ENCODE measurements at regions not wholly inside any gene's neighbourhood (a gene's known extent, or its start where the extent isn't known, plus 50 kb on each side); places are given as distances from the start of the nearest gene placed in this dataset.
"Not testable (repeated sequence)": the region's sequence is repeated elsewhere in the genome, so short reads cannot be mapped to it uniquely, and the experiment has no call there.

GRCh38 chr13:94816256-94816655, 103.9 kb upstream of the SOX21 start:
- no peak for DNase-seq (ENCODE audit: low spot score)

DNA sequence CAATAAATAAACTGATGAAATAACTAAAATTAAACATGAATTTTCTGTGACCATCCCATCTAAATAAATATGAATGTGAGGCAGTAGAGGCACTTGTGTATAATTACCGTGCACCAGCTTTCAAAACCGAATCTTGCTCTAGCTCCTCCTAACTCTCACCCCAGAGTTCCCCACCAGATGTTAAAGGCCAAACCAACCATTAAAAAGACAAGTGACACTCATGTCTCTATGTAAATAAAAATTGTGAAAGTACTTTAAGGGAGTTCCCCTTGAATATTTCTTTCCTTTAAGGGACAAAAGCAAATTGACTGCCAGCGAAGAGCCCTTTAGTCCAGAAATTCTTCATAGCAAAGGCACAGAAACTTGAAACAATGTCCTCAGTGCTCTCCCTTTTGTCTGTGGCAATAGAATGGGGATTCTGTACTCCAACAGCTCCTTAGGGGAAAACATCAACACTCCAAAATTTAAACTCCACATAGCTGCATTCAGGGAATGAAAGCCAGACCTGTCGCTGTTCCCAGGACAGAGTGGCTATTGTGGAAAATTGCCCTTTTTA, 101.7 kb upstream of the SOX21 start:
- no peak for DNase-seq (ENCODE audit: low spot score)

DNA sequence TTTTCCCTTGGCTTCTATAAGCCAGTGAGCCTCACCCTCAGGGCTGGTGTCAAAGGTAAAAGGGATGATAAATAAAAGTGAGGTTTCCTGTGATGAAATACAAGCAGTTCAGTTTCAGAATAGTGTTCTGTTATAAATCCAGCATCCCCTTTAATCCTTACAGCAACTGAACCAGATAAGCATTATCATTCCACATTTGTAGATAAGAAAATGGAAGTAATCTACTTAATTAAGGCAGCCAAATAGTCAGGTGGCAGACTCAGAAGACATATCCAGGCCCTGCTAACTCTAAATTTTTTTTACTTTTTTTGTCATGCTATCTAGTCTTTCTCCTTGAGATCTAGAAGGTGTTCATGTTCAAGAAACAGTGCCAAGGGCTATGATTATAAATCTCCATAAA, 99.4 kb upstream of the SOX21 start:
- no peak for DNase-seq (ENCODE audit: low spot score)

DNA sequence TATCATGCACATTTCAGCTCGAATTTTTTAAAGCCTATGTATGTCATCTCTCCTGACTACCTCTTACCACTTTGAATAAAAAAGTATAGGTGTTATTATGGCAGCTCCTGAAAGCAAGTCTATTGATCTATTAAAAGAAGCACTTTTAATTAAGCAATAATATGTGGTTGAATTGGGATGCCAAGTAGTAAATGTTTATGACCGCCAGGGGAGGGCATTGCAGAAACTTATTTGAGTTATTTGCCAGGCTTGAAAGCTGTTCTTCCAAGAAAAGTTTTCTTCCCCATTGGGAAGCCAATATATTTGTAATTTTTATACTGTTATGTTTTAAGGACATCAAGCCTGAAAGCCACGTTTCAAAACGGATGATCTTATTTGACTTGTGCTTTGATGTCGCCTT, 88.1 kb upstream of the SOX21 start:
- no peak for DNase-seq (ENCODE audit: low spot score)

DNA sequence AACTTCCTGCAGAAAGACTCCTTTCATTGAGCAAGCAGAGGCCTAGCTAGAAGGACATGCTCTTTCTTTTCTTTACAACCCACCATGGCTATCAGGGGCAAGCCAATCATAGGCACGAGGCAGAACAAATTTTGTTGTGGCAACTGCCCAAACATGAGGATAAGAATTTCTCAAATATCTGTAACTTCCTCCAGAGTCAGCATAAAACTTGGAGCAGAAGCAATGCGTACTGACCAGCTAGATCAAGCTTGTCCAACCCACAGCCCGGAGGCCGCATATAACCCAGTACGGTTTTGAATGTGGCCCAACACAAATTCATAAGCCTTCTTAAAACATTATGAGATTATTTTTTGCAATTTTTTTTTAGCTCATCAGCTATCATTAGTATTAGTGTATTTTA, 87.0 kb upstream of the SOX21 start:
- DNase-seq (ENCODE audit: low spot score), result no peak

DNA sequence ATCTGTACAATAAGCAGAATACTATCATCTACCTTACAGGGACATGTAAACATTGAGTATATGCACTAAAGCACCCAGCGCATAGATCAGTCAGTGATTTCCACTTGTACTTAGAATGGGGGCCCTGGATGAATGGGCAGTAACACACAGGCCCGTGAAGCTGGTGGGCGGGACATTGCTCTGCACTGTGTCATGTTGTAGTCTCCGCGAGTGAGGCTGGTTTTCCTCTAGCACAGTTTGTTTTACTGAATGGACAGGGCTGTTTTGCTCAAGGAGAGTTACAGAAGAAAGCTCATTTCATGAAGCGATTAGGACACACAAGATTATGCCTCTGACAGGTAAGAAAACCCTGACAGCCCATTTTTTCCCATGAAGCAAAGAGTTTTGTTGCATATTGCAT, 86.4 kb upstream of the SOX21 start:
- DNase-seq (ENCODE audit: low spot score), result no peak

- no peak for DNase-seq (ENCODE audit: low spot score)
Observed at GRCh38 chr13:94795292-94795691, 82.9 kb upstream of the SOX21 start.

DNA sequence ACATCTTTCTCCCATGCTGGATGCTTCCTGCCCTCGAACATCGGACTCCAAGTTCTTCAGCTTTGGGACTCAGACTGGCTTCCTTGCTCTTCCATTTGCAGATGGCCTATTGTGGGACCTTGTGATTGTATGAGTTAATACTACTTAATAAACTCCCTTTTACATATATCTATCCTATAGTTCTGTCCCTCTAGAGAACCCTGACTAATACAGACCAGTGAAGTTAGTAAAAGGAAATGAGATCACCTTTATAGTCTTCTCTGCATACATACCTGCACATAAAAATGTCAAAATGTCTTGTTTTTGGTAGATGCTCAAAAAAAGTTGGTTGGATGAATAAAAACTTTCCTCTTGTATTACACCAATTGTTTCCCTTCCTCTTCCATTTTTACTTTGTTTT, 73.9 kb upstream of the SOX21 start:
- not testable (repeated sequence) for DNase-seq (ENCODE audit: low spot score)

- no peak for DNase-seq (ENCODE audit: low spot score)
Observed at GRCh38 chr13:94784066-94784465, 71.7 kb upstream of the SOX21 start.

- no peak for DNase-seq (ENCODE audit: low spot score)
Observed at GRCh38 chr13:94783489-94783888, 71.1 kb upstream of the SOX21 start.

DNA sequence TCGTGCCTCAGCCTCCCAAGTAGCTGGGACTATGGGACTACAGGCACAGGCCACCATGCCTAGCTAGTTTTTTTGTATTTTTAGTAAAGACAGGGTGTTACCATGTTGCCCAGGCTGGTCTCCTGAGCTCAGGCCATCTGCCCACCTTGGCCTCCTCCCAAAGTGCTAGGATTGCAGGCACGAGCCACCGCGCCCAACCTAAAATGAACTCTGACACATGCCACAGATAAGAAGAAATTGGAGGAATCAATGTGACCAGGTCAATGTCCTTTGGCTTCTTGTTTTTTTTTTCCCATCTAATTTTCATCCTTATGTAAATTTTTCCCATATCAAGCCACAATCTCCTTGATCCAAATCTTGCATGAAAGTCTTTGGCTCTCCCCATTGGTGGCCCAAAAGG, 68.1 kb upstream of the SOX21 start:
- DNase-seq (ENCODE audit: low spot score), result no peak

DNA sequence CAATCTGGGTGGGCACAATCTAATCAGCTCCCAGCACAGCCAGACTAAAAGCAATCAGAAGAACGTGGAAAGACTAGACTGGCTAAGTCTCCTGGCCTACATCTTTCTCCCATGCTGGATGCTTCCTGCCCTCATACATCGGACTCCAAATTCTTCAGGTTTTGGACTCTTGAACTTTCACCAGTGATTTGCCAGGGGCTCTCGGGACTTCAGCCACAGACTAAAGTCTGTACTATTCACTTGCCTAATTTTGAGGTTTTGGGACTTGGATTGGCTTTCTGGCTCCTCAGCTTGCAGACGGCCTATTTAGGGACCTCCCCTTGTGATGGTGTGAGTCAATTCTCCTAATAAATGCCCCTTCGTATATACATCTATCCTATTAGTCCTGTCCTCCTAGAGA, 66.6 kb upstream of the SOX21 start:
- no peak for DNase-seq (ENCODE audit: low spot score)

DNA sequence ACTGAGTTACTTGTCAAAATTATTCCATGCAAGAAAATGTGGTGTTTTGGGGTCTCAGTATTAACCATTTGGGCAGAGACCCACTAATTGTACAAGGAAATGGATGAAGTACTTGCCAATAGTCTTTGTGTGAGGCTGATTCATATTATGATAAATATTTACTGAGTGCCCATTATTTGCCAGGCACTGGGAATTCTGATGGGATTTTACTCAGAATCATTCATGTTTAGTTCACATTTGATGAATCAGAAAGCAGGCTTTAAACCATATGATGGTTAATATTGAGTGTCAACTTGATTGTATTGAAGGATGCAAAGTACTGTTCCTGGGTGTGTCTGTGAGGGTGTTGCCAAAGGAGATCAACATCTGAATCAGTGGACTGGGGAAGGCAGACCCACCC, 66.2 kb upstream of the SOX21 start:
- no peak for DNase-seq (ENCODE audit: low spot score)

- no peak for DNase-seq (ENCODE audit: low spot score)
Observed at GRCh38 chr13:94776956-94777355, 64.6 kb upstream of the SOX21 start.

GRCh38 chr13:94776300-94776699, 64.0 kb upstream of the SOX21 start:
- DNase-seq (ENCODE audit: low spot score), result no peak

- no peak for DNase-seq (ENCODE audit: low spot score)
Observed at GRCh38 chr13:94765814-94766213, 53.5 kb upstream of the SOX21 start.

DNA sequence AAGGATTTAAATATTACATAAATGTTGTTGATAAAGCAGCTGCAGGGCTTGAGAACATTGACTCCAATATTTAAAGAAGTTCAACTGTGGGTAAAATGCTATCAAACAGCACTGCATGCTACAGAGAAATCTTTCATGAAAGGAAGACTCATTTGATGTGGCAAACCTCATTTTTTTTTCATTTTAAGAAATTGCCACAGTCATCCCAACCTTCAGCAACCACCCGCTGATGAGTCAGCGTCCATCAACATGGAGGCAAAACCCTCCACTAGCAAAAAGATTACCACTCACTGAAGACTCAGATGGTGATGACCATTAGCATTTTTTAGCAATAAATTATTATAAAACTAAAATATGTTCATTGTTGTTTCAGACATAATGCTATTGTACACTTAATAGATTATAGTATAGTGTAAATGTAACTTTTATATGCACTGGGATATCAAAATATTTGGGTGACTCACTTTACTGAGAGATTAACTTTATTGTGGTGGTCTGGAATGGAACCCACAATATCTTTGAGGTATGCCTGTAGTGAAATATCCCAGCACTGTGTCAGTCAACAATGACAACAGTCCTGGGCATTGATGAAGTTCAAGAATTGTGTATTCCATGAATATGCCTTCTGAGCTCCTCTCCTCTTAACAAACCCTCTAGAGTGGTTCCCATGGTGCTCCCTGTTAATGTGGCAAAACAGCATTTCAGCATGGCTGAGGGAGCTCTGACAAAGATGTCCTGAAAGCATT, 52.4 kb upstream of the SOX21 start:
- DNase-seq (ENCODE audit: low spot score), result peak; percentile 52

Data from H4 (cell line).